HEK293 (cell line): ENCODE measurements at regions not wholly inside any gene's neighbourhood (a gene's known extent, or its start where the extent isn't known, plus 50 kb on each side); places are given as distances from the start of the nearest gene placed in this dataset.

Experiments
- SP2 ChIP-seq: fragments of 450-650 bp; formaldehyde crosslinking; IDR thresholded peaks from 2 replicates; pipeline ENCODE4 v1.5.1; 2016; ENCODE audit warnings: missing biosample characterization, missing genetic modification characterization
- TCF7L2 ChIP-seq: IDR thresholded peaks from 2 replicates; pipeline ENCODE4 v1.6.1; 2011; ENCODE audit warnings: low read depth, mild to moderate bottlenecking, inconsistent platforms, low read length, moderate library complexity, borderline replicate concordance
- WT1 ChIP-seq: fragments of 450-650 bp; formaldehyde crosslinking; IDR thresholded peaks from 2 replicates; pipeline ENCODE4 v1.5.1; 2016; ENCODE audit warnings: missing biosample characterization, missing genetic modification characterization
- ZNF274 ChIP-seq, 2 experiments: fragments of 200-500 bp in 1 of 2; fragments of 450-650 bp in 1 of 2; sonication (Bioruptor generic) in 1 of 2; formaldehyde crosslinking in 1 of 2; IDR thresholded peaks; 2 replicates each; pipeline versions ENCODE4 v1.5.1 to v1.6.1; 2014 to 2016; ENCODE audit warnings: borderline replicate concordance in 1 of 2, inconsistent platforms in 1 of 2, low read length in 1 of 2, missing biosample characterization in 1 of 2, missing genetic modification characterization in 1 of 2
- ZNF354C ChIP-seq: fragments of 450-650 bp; formaldehyde crosslinking; IDR thresholded peaks from 2 replicates; pipeline ENCODE4 v1.5.1; 2016; ENCODE audit warnings: missing biosample characterization, missing genetic modification characterization, low read depth, borderline replicate concordance
- ZNF791 ChIP-seq: fragments of 450-650 bp; formaldehyde crosslinking; IDR thresholded peaks from 2 replicates; pipeline ENCODE4 v1.5.1; 2016; ENCODE audit warnings: missing biosample characterization, missing genetic modification characterization
- TF ChIP-seq, protein P1 (sequence below): sonication (generic); formaldehyde crosslinking; IDR thresholded peaks from 2 replicates; pipeline ENCODE4 v1.8.1; 2022; ENCODE audit warnings: mild to moderate bottlenecking, moderate library complexity, missing genetic modification reagents
- TF ChIP-seq, protein P2 (sequence below): fragments of 450-650 bp; formaldehyde crosslinking; IDR thresholded peaks from 2 replicates; pipeline ENCODE4 v1.5.1; 2017; ENCODE audit warnings: missing biosample characterization, mild to moderate bottlenecking, missing genetic modification characterization, moderate library complexity
- TF ChIP-seq, protein P3 (sequence below): fragments of 450-650 bp; formaldehyde crosslinking; IDR thresholded peaks from 2 replicates; pipeline ENCODE4 v1.5.1; 2016; ENCODE audit warnings: missing biosample characterization, missing genetic modification characterization
- TF ChIP-seq, protein P4 (sequence below): fragments of 450-650 bp; formaldehyde crosslinking; IDR thresholded peaks from 2 replicates; pipeline ENCODE4 v1.5.1; 2016; ENCODE audit warnings: missing biosample characterization, missing genetic modification characterization
- TF ChIP-seq, protein P5 (sequence below): fragments of 450-650 bp; formaldehyde crosslinking; IDR thresholded peaks from 2 replicates; pipeline ENCODE4 v1.5.1; 2016; ENCODE audit warnings: missing biosample characterization, missing genetic modification characterization

DNA sequence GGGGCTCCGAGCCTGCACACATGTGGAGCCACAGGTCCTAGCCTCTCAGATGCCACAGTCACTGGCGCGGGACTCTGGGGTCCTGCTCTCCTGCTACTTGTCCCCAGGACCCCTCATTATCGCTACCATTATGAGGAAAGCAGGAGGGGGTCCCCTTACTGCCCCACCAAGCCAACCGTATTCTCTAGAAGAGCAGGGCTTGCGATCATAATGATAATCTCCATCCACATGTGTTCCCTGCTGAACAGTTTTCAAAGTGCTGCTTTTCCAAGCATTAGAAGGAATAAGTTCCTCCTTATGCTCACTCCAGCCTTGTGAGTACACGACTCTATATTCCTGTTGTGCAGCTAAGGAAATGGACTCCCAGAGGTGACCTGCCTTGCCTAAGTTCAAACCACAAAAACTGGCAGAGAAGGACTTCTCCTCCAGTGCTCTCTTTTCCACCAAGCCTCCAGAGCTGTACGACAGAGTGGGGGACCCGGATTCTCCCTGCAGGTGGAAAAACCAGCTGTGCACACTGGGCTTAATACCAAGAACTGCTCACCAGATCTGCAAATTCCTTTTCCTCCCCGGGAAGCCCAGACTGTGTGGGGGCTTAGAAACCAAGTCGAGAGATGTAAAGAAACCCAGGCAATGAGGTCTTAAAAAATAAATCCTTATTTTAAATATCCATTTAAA is 92.8 kb upstream of the DRD2 start:
- TF ChIP-seq ZNF354C (tag by site-specific recombination) (no peak), SP2 (tag by site-specific recombination) (no peak), TCF7L2 (no peak), ZNF274 (IDR thresholded peaks at IDR 0.05; ENCODE audit: low read length) (no peak), ZNF274 (tag by site-specific recombination; IDR thresholded peaks at IDR 0.05; ENCODE audit: borderline replicate concordance) (no peak), ZNF791 (no peak), WT1 (tag by site-specific recombination) (no peak)
- TF ChIP-seq, protein P1, sequence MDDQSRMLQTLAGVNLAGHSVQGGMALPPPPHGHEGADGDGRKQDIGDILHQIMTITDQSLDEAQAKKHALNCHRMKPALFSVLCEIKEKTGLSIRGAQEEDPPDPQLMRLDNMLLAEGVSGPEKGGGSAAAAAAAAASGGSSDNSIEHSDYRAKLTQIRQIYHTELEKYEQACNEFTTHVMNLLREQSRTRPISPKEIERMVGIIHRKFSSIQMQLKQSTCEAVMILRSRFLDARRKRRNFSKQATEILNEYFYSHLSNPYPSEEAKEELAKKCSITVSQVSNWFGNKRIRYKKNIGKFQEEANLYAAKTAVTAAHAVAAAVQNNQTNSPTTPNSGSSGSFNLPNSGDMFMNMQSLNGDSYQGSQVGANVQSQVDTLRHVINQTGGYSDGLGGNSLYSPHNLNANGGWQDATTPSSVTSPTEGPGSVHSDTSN (CRISPR knock-in tag) = no peak
- TF ChIP-seq, protein P2, sequence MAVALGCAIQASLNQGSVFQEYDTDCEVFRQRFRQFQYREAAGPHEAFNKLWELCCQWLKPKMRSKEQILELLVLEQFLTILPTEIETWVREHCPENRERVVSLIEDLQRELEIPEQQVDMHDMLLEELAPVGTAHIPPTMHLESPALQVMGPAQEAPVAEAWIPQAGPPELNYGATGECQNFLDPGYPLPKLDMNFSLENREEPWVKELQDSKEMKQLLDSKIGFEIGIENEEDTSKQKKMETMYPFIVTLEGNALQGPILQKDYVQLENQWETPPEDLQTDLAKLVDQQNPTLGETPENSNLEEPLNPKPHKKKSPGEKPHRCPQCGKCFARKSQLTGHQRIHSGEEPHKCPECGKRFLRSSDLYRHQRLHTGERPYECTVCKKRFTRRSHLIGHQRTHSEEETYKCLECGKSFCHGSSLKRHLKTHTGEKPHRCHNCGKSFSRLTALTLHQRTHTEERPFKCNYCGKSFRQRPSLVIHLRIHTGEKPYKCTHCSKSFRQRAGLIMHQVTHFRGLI = no peak
- TF ChIP-seq, protein P3, sequence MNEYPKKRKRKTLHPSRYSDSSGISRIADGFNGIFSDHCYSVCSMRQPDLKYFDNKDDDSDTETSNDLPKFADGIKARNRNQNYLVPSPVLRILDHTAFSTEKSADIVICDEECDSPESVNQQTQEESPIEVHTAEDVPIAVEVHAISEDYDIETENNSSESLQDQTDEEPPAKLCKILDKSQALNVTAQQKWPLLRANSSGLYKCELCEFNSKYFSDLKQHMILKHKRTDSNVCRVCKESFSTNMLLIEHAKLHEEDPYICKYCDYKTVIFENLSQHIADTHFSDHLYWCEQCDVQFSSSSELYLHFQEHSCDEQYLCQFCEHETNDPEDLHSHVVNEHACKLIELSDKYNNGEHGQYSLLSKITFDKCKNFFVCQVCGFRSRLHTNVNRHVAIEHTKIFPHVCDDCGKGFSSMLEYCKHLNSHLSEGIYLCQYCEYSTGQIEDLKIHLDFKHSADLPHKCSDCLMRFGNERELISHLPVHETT (tag by site-specific recombination) = no peak
- TF ChIP-seq, protein P4, sequence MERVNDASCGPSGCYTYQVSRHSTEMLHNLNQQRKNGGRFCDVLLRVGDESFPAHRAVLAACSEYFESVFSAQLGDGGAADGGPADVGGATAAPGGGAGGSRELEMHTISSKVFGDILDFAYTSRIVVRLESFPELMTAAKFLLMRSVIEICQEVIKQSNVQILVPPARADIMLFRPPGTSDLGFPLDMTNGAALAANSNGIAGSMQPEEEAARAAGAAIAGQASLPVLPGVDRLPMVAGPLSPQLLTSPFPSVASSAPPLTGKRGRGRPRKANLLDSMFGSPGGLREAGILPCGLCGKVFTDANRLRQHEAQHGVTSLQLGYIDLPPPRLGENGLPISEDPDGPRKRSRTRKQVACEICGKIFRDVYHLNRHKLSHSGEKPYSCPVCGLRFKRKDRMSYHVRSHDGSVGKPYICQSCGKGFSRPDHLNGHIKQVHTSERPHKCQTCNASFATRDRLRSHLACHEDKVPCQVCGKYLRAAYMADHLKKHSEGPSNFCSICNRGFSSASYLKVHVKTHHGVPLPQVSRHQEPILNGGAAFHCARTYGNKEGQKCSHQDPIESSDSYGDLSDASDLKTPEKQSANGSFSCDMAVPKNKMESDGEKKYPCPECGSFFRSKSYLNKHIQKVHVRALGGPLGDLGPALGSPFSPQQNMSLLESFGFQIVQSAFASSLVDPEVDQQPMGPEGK (tag by site-specific recombination) = no peak
- TF ChIP-seq, protein P5, sequence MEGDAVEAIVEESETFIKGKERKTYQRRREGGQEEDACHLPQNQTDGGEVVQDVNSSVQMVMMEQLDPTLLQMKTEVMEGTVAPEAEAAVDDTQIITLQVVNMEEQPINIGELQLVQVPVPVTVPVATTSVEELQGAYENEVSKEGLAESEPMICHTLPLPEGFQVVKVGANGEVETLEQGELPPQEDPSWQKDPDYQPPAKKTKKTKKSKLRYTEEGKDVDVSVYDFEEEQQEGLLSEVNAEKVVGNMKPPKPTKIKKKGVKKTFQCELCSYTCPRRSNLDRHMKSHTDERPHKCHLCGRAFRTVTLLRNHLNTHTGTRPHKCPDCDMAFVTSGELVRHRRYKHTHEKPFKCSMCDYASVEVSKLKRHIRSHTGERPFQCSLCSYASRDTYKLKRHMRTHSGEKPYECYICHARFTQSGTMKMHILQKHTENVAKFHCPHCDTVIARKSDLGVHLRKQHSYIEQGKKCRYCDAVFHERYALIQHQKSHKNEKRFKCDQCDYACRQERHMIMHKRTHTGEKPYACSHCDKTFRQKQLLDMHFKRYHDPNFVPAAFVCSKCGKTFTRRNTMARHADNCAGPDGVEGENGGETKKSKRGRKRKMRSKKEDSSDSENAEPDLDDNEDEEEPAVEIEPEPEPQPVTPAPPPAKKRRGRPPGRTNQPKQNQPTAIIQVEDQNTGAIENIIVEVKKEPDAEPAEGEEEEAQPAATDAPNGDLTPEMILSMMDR (tag by site-specific recombination) = no peak
